HL-60 (cell line): ENCODE measurements at regions not wholly inside any gene's neighbourhood (a gene's known extent, or its start where the extent isn't known, plus 50 kb on each side); places are given as distances from the start of the nearest gene placed in this dataset.

ENCODE experiments used
- CTCF ChIP-seq: IDR thresholded peaks from one replicate; pipeline ENCODE4 v1.5.1; 2011; ENCODE audit warnings: low read length, control low read depth, inconsistent platforms; ENCODE audit not compliant: insufficient read depth
- GABPA ChIP-seq: IDR thresholded peaks from 2 replicates; pipeline ENCODE4 v1.6.1; 2012; ENCODE audit warnings: low read depth
- POLR2AphosphoS5 ChIP-seq: IDR thresholded peaks from 2 replicates; pipeline ENCODE4 v1.6.1; 2012; ENCODE audit warnings: low read depth
- REST ChIP-seq: IDR thresholded peaks from 2 replicates; pipeline ENCODE4 v1.6.1; 2012; ENCODE audit warnings: low read depth; ENCODE audit not compliant: insufficient replicate concordance

DNA sequence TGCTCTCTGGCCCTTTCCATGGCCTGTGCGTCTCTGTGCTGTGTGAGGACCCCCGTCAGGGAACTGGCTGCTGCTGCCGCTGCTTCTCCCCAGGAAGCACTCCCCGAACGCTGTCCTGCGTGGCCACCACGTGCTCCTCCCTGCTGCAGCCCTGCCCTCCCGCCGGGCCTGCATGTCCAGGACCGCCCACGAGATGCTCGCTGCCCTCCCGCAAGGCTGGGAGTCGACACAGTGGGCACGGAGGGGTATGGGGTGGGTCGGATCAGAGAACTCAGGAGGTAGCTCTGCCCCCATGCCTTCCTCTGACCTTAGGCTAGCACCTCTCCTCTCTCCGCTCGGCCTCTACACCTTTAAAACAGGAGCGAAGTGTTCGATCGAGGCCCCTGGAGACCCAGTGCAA, 171.9 kb upstream of the AJAP1 start:
- TF ChIP-seq CTCF = no peak
- TF ChIP-seq REST = no peak
- no peak for TF ChIP-seq POLR2AphosphoS5
- TF ChIP-seq GABPA = no peak
